HG03457 (cell line): ENCODE measurements at regions not wholly inside any gene's neighbourhood (a gene's known extent, or its start where the extent isn't known, plus 50 kb on each side); places are given as distances from the start of the nearest gene placed in this dataset.
"Not testable (repeated sequence)": the region's sequence is repeated elsewhere in the genome, so short reads cannot be mapped to it uniquely, and the experiment has no call there.

Experiments used
- ATAC-seq: cut with Tn5 transposase; IDR thresholded peaks from one replicate; pipeline ENCODE4 v1.9.1; 2021; ENCODE audit warnings: moderate number of reproducible peaks; ENCODE audit not compliant: unreplicated experiment

DNA sequence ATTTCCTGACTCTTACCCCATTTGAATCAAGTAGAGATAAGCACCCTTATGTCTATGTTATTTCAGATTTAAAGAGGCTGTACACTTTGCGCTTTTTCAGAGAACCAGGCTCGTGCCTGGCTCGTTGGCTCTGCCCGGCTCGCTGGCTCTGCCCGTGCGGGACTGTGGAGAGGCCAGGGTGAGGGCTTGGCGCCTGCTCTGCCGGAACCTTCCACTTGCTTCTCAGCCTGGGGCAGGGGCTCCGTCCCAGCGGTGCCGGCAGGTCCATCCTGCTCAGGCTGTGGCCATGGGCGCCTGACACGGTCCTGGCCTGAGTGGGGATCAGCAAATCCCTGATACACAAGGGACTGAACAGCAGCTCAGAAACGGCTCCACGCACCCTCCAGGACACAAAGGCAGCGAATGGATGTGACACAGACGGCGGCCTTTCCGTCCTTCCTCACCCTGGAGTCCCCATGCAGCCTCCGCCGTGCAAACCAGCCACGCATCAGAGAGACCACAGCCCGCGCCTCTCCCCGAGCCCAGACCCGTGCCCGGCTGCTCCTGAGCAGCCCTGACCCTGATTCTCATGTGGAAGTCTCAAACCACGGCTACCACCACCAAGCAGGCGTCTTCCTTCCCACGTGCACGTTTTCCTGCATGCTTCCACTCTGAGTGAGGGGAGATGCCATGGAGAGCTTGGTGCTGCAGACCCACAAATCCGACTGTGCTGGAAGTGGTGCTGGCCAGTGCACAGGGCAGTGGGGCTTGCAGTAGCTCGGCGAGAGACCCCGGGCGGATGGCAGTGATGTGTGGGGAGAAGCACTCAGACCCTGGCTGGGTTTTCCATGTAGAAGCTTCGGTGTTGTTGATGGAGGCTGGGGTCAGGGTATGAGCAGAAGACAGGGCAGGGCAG is 233.9 kb downstream of the ERMARD start:
- no peak for ATAC-seq

DNA sequence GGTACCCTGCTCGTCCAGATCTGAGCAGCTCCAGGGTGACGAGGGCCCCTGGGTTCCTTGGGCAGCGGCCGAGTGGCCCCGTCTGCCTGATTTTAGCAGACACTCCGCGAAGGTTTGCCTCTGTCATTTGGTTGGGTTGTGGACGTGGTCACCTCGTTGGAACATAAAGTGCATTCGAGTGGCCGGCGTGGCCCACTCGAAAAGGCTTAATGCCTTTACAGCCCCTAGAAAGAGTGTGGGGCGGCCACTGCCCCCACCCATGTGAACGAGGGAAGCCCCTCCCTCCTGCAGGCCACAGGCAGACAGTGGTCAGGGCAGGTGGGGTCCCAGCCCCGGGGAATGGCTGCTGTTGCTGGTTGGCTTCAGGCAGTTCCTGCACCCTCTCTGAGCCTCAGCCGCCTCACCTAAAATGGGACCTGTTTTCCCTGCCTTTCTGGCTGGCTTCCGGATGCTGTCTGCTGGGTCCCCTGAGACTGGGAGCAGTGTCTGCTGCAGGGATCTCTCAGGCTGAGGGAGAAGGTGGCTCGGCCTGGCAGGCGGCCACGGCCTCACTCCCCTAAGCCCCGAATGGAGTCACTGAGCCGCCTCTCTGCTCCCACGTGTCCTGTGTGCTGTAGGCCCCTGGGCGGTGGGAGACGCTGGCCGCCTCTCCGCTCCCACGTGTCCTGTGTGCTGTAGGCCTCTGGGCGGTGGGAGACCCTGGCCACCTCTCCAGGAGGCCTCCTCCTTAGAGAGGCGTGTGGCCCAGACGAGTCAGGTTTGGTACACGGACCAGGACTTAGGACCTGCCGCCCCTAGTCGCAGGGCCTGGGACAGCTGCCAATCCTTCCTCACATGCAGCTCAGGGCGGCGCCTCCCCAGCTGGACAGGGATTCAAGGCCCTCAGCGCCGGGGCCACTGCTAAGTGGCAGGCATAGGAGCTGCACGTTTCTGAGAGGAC is 233.0 kb downstream of the ERMARD start:
- ATAC-seq, result no peak

DNA sequence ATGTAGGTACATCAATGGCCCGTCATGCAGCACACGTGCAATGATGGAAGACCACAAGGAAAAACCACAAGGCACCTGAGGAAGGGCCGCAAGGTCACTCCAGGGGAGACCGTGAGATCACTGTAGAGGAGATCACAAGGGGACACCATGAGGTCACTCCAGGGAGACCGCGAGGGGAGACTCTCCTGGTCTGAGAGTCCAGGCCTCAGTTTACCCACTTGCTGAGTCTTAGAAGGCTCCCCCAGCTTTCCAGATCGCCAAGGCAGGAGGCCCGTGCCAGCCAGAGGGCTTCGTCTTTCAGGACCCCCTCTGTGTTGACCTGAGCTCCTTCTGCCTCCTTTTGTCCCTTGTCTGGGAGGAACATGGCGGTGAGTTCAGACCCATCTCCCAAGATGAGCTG is 232.2 kb downstream of the ERMARD start:
- no peak for ATAC-seq

DNA sequence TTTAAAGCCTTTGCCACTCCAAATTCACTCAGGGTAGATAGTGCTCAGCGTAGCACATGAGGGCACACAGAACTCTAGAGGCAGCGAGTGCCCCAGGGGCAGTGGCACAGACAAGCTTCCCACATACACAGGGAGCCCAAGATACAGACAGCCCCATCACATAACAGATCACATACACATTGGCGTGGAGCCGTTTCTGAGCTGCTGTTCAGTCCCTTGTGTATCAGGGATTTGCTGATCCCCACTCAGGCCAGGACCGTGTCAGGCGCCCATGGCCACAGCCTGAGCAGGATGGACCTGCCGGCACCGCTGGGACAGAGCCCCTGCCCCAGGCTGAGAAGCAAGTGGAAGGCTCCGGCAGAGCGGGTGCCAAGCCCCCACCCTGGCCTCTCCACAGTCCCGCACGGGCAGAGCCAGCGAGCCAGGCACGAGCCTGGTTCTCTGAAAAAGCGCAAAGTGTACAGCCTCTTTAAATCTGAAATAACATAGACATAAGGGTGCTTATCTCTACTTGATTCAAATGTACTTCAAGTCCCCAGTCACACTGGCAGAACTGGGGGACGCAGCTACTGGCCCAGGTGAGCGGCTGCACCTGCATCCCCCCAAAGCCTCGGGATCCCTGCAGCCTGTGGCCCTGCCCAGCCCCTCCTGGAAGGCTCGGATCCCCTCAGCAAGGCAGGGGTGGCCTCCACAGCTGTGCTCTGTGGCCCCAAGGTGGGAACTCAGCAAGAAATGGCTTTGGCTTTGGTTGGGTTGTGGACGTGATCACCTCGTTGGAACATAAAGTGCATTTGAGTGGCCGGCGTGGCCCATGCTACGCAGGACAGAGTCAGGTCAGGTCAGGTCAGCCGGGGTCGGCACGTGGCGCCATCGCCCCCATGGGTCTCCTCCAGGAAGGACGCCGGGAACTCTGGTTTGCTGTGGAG is 231.3 kb downstream of the ERMARD start:
- ATAC-seq, result no peak

DNA sequence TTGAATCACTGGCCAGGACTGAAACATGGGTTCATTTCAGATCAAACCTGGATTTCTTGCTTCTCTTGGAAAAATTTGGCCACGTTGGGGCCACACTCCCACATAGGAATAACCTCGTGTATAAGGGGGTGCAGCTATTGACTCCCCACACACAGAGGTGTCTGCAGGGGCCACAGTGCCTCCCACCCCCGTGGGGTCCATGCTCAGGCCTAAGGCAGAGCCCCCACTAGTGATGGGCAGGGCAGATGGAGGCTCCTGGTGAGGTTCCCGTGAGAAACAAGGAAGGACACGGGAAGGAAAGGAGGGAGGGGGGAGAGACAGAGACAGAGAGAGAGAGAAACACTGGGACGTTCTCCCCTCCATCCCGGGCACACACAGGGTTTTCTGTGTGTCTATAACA is 230.5 kb downstream of the ERMARD start:
- no peak for ATAC-seq

DNA sequence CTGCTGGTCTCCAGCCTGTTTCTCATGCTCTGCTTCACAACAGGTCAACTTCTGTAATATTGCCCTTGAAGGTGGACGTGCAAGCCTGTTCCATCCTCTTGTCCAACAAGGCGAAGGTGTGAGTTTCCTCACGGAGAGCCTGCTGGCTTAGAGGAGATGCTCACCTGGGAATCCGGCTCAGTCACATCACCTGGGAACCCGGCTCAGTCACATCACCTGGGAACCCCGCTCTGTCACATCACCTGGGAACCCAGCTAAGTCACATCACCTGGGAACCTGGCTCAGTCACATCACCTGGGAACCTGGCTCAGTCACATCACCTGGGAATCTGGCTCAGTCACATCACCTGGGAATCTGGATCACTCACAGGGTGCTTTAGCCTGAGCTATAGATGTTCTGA is 230.1 kb downstream of the ERMARD start:
- no peak for ATAC-seq

DNA sequence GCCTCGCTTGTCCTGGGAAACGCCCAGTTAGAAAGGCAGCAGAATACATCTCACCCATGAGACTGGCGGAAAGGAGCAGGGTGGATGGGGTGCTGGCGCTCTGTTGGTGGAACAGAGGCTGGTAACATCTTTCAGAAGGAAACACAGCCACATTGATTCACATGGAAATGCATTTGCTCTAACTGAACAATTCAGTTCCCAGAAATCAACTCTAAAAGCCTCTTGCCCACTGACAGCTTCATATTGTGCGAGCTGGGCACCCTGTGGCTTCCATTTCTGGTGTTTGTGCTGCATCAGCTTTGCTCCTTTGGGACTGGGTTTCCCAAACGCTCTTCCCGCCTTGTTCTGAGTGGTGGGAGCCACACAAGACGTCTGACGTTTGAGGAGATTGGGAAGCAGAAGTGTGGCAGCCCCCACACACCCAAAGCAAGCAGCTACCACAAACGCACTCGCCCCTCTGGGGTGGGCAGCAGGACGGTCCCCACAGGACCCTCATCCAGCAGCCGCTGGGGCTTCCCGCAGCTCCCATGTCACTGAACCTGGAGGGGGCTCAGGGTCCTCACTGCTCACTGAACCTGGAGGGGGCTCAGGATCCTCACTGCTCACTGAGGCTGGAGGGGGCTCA is 229.5 kb downstream of the ERMARD start:
- ATAC-seq, result no peak

DNA sequence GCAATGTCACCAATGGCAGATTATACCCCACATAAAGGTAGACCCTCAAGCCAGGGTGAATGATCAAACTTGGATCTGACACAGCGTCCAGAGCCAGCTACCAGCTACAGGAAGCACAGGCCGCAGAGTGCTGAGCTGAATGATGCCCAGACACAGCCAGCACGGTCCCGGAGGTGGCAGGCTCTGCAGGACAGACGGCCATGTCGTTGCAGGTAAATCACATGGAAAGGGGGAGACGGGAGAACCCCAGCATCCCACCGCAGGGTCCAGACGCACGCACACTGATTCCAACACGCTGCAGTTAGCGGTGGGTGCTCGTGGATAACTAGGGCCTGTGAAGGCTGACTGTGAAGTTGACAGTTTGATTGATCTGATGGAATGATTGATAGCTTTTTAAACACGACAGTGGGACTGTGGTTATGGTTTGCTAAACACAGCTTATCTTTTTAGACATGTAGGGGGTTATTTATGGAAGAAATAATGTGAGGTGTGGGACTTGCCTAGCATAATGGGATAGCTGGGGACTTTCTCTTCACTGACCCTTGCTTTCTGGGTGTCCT is 228.5 kb downstream of the ERMARD start:
- ATAC-seq, result no peak

DNA sequence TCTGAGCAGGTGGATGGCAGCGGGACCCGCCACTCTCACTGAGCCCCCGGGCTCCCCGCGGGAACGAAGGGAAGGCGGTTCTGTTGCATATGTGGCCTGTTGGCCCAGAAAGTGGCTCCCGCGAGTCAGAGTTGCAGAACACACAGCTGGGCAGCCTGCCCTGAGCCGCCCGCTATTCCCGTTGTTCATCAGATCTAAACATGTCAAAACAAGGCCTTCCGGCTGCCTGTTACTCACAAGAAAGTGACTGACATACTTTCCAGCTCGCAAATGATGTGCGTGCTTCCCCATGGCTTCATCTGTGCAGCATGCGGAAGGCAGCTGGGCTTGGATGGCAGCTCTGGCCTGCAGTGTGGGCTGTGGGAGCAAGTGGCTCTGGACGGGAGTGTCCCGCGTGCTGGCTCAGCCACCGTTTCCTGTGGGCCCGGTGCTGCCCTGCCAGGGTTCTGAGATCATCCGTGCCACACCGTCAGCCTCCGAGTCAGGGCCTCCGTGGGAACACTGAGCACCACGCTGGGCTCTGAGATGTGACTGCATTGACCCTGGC is 227.3 kb downstream of the ERMARD start:
- no peak for ATAC-seq

DNA sequence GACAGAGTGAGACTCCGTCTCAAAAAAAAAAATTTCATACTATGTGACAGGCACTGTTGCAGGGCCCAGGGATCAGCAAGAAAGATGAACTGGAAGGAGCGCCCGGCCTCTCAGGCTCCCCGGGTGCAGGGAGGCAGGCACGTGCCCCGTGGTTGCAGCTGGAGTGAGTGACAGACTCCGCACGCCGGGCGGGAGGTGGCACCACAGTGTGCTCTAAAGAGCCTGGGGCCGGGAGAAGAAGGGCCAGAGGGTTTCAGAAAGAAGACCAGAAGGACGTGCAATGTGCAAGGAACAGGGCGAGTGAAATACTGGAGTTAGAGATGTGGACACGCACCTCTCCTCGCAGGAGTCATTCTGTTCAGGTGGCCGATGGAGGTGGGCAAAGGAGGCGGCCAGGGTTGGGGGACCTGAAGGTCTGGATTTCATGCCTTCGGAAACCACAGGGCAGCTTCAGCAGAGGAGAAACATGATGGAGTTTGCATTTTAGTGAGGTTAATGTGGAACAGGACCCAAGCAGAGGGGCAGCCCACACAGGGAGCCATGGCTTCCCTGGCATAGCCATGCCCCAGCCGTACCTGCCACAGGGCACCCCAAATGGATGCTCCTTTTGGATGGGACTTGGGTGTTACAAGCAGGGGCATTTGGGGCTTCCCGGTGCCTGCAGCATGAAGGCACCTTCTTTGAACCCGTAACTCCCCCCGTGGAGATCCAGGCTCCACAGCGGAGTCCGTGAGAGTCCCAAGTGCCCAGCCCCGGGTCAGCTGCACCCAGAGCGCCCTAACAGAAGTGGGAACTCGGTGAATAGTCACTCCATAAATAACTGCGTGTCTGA is 226.2 kb downstream of the ERMARD start:
- no peak for ATAC-seq

DNA sequence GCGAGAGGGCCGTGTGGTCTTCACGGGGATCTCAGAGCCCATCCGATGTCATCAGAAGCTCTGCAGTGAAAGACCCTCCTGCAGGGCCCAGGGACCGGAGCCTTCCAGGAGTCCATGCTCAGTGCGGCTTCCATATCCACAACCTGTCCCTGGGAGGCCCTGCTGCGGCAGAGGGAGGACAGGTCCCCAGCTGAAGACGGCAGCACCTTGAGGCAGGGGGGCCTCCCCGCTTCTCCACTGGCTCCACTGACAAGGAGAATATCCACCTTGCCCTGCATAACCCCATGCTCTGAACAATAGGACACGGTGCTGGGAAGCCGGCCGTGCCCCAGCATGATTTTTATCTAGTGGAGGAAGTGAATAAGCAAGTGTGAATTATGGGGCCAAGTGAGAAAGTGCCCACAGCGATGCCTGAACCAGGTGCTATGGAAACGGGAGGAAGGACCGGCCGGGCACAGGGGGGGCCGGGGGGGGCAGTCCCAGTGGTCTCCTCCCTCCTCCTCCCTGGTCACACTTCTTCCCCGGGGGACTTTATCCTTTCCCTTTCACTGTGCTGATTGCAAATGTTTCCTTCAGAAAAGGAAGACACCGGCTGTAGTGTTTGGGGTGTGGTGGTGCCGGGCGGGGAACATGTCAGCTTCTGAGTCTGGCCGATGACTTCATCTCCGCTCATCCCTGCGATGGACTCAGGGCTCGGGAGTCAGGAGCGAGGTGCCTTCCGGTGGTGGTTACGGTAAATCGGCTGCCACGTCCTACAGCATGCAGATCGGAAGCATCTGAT is 225.1 kb downstream of the ERMARD start:
- no peak for ATAC-seq

DNA sequence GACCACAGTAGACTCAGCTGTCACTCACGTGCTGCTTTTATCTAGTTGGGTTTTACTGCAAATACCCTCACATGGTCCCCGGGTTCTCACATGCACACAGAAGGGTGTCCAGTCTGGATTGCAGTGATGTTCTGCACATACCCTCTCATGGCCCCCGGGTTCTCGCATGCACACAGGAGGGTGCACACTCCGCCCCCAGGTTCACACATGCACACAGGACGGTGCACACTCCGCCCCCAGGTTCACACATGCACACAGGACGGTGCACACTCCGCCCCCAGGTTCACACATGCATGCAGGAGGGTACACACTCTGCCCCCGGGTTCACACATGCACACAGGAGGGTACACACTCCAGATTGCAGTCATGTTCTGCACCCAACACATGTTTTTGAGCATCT is 224.3 kb downstream of the ERMARD start:
- ATAC-seq, result no peak

DNA sequence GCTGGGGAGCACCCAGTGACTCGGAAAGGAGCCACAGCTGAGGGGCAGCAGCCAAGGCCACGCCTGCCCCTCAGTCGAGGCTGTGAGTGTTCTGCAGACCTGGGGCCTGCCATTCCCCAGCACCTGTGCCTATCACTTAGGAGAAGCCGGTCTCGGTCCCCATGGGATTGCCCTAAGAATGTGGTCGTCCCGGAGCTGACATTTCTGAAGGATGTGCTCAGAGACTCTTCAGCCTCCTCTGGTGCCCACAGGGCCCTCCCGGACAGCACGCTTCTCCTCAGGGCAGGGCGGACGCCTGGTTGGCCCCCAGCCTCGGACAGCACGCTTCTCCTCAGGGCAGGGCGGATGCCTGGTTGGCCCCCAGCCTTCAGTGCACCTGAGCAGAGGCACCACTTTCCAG is 223.9 kb downstream of the ERMARD start:
- no peak for ATAC-seq

DNA sequence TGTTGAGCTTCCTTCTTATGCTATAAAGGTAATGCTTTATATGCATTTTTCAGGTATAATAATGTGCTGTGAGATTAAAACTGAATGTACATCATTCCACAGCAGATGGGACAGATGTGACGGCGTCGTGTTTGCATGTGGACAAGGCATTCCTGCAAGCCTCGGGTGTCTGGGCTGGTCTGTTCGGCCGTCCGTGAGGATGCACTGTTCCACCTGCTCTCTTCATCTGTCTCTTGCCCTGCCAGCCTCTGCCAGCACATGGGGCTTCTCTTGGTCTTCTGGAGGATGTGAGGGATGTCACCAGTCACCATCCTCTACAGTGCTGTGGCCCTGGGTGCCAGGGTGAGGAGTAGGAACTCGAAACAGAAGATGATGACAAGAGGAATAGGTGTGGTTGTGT is 223.2 kb downstream of the ERMARD start:
- no peak for ATAC-seq

DNA sequence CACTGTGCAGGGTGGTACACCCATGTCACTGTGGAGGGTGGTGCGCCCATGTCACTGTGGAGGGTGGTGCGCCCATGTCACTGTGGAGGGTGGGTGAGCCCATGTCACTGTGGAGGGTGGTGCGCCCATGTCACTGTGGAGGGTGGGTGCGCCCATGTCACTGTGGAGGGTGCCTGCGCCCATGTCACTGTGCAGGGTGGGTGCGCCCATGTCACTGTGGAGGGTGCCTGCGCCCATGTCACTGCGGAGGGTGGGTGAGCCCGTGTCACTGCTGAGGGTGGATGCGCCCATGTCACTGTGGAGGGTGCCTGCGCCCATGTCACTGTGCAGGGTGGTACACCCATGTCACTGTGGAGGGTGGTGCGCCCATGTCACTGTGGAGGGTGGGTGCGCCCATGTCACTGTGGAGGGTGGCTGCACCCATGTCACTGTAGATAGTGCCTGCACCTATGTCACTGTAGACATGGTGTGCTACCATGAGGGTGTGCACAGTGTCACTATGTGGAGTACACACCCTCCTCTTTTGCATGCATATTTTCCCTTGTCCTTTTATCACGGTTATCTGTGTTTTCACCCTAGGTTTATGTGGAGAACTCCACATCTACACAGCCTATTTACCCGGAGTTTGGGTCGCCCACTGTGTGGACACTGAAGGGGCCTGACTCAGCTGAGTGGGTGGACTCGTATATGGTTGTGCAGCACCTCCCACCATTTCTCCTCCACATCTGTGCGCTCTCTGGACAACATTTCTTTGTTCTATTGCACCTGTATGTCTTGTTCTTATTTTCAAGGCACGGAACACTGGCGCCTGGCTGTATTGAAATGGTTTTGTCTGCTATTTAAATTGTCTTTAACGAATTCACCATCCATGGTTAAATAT is 222.4 kb downstream of the ERMARD start:
- ATAC-seq, result not testable (repeated sequence)

DNA sequence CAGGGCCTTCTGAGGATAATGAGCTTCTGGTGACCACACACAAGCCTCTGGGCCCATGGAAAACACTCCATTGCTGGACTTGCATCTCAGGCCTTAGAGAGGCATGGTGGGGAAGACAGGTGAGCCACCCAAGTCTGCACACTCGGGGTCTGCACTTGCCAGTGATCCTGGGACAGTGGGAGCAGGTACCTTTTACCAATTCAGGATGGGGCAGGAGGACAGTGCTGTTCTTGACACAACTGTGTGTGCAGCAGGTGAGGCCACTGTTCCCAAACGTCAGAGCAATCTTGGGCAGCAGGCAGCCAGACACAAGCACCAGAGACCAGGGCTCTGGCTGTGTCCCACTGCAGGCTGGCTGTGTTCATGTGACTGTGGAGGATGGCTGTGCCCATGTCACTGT is 221.3 kb downstream of the ERMARD start:
- ATAC-seq, result no peak

DNA sequence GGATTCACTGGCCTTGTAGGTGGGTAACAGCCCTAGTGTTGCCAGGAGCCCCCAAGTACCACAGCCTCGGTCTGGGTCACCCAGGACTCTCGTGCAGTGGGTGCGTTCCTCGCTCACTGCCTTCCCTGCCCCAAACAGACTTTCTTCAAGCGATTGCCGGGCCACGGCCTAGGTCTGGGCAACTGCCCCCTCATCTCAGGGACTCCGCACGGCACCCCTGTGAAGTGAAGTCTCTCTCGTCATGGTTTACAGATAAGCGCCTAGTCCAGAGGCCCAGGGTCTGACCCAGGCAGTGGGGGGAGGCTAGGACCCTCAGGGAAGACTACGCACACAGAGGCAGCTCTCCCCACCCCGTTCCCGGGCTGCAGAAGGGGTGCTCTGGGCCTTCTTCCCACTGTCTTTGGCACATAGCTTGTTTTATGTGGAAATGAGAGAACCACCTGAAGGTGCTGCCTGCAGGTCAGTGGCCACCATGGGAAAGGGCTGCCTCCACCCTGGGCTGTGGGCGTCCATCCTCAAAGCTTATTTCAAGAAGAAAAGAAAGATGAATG is 220.8 kb downstream of the ERMARD start:
- no peak for ATAC-seq
